ENCODE measurements at regions not wholly inside any gene's neighbourhood (a gene's known extent, or its start where the extent isn't known, plus 50 kb on each side); places are given as distances from the start of the nearest gene placed in this dataset.

DNA sequence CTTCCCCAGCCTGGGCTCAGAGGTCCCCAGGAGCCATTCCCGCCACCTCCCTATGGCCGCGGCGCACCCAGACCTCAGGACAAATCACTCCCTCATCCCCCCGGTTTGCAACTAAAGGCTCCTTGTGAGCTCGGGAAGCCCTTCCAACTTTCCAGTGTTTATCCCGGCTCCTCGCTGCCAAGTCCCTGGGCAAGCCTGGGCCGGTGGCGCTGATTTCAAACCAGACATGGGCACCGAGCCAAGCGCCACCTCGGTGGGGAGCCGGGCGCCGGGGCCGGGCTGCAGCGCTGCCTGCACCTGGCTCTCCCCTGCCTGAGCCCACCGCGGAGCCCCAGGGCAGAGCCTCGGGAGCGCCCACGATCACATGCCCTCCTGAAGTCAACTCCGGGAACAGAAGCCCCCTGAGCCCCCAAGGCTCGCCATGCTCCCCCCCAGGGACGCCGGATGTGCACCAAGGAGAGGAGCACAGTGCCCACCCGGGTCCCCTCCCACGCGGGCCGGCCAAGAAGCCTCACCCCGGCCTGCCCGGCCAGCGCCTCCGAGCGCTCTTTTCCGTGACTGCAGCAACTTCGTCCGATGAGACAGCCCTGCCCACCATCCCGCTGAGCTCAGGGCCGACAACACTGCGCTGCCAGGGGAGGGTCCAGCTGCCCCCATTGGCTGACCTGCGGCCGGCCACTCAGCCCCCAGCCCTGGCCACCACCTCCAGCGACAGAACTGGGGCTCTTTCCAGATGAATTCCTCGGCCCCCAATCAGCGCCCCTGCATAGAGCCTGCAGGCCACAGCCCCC is 50.0 kb downstream of the NCOR2 start:
- no peak for DNase-seq (ENCODE audit: low spot score)

DNA sequence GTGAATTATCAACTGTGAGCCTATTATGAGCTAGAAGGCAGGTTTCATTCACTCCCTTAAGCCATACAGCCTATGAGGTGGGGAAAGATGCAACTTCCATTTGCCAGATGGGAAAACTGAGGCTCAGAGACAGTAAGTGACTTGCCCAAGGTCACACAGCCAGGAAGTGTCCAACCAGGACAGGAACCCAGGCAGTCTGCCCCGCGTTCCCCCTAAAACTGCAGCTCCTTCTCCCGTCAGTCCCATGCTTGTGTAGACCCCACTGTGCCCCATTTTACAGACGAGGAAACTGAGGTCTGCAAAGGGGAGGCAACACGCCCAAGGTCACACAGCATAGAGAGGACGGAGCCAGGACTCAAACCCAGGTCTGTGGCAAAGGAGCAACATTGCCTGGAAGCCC is 50.6 kb downstream of the NCOR2 start:
- no peak for DNase-seq (ENCODE audit: low spot score)

DNA sequence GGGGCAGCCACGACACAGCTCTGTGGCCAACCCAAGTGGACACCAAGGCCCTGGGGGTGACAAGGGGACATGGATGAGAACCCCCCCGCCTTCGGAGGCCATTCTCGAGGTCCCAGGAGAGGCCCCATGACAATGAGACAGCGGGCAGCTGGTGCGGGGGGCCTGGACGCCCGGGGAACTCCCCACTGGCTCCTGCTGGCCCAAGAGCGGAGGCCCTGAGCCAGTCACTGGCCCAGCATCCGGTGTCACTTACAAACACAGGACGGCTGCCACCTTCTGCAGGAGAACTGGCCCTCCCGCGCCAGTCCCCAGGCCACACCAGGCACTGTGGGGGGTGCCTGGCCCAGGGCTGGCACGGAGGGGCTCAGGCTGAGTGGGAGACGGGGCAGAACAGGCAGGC is 51.4 kb downstream of the NCOR2 start:
- DNase-seq (ENCODE audit: low spot score): no peak

DNA sequence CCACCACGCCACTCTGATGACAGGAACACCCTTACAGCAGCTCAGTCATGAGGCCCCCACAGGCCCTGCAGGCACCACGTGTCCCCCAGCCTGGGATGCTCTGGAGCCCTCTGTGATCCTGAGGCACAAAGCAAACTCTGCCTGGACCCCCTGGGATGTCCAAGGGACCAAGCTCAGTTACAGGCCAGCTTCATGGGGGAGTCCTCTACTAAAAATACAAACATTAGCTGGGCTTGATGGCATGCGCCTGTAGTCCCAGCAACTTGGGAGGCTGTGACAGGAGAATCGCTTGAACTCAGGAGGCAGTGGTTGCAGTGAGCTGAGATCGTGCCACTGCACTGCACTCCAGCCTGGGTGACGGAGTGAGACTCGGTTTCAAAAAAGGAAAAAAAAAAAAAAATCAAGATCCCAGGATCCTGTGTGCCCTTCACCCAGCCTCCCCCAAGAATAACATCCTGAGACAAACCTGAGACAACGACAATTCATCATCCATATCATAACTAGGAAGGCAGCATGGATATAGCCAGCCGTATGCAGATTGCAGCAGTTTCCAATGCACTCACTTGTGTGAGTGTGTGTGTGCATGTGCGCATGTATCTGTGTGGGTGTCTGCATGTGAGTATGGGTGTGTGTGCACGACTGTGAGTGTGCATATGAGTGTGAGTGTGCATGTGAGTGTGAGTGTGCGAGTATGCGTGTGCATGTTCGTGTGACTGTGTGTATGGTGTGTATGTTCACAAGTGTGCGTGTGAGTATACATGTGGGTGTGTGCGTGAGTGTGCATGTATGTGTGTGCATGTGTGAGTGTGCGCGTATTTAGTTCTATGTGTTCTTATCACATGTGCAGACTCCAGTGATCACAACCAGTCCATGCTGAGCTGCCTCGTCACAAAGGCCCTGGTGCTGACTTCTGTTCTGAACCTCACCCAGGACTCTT is 52.1 kb downstream of the NCOR2 start:
- no peak for DNase-seq (ENCODE audit: low spot score)

DNA sequence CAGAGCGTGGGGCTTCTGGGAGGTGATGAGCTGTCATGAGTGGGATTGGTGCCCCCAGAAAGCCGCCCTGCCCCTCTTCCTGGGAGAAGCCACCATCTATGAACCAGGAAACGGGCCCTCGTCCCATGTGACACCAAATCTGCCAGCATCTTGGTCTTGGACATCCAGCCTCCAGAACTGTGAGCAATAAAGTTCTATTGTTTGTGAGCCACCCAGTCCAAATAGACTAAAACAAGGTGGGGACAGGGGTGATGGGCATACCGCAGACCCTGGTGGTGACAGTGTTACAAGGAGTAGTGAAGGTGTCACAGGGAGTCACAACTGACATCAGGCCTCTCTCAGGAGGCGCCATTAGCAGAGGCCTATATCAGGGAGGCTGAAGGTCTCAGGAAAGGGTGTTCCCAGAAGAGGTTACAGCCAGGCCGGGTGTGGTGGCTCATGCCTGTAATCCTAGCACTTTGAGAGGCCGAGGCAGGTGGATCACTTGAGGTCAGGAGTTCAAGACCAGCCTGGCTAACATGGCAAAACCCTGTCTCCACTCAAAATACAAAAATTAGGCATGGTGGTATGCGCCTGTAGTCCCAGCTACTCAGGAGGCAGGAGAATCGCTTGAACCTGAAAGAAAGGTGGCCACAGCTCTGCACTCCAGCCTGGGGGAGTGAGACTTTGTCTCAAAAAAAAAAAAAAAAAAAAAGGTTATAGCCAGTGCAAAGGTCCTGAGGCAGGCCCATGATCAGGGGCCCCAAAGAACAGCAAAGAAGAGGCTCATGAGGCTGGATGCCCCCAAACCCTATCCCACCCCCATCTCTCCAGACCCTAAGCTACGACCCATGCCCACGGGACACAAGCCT is 53.0 kb downstream of the NCOR2 start:
- DNase-seq (ENCODE audit: low spot score): no peak

DNA sequence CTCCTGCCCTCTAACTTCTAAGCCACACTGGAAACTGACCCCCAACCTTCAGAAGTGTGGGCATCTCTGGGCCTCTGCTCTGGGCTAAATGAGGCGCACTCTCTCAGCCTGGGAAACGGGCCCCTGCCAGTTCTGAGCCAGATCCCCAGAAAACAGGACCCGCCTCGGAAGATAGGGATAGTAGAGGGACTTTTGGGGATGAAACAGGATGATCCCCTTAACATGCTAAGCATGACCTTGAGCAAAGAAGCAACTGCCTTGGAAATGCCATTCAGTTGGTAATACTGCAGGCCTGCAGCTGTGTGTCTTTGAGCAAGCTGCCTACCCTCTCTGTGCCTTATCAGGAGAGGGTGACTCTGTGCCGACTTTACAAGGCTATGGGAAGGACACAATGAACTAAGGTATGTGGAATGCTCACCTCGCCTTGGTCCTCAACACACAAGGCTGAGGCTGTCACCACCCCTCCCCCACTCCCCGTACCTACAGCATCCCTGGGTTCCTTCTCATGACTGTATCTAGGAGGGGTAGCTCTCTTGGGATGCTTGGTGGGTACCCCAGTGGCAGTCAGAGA is 54.0 kb downstream of the NCOR2 start:
- no peak for DNase-seq (ENCODE audit: low spot score)

DNA sequence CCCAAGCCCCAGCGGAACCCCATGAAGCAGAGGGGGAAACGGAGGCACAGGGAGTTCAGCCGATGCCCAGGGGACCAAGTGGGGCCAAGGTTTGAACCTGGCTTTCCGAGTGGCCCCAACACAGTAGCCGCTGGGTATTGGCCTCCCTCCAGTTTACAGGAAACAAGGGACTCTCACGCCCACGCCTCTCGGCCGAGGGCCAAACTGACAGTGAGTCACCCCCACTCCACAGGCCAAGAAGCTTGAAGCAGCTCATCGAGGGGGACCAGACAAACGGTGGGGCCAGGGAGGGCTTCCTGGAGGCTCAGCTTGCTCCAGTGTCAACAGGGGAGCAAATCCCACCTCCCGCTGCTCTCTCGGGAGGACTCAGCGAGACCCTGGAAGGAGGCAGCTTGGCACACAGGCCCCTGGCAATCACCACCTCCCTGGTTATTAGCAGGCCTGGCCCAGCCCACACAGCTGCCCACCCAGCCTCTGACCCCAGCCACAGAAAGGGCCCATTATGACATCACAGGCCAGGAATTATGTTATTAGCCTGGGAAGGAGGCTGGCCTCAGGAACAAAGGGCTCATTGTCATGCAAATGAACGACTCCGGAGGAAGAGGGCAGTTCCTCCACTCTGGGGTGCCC is 54.6 kb downstream of the NCOR2 start:
- DNase-seq (ENCODE audit: low spot score): no peak

DNA sequence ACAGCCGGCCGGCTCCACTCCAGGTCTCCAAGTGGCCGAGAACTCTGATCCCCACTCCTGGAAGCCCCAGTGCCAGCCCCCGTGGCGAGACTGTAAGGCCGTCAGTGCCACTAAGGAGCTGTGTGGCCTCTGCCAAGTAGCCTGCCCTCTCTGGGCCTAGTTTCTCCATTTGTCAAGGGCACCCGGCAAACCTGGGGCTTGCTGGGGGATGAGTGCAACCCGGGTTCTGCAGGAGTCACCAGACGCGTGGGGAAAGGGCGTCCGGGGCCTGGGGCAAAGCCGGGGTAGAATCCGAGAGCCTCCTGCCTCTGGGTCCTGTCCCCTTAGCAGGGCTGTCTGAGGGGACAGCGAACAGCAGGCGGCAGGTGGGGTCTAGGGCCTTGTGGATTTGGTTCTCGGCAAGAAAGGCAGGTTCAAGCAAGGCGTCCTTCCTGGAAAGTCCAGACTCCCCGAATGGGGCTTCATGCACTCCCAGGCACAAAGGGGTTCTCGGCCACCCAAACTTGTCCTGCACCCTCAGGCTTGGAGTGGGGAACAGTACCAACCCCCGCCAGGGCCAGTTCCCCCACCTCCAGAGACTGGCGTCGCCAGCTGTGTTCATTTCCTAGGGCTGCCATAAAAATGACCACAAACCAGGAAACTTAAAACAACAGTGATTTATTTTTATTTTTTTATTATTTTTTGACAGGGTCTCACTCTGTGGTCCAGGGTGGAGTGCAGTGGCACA is 56.0 kb downstream of the NCOR2 start:
- DNase-seq (ENCODE audit: low spot score): no peak

DNA sequence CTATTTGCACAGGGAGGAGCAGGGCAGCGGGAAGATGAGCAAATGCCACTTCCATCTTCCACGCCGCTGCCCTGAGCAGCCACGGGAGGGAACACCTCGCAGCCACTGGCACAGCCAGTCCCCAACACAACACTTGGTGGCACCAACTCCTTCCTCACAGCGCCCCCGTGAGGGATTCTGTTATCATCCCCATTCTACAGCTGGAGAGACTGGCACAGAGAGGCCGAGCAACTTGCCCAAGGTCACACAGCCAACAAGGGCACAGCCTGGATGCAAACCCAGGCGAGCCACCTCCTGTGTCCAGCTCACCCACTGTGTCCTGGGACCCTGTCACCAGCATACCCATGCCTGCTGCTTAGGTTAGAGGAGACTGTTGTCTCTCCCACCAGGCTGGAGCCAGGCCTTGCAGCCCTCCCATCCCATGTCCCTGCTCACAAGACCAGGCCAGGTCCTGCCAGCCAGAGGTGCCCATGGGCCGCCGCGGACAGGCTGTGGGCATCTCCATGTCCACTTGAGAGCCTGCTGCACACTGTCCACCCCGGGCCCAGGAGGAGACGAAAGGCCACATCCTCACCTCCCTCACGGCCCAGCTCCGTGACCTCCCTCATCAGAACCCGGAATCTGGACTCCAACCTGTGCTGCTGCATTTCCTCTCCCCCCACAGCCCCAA is 57.0 kb downstream of the NCOR2 start:
- DNase-seq (ENCODE audit: low spot score): peak; percentile 13

DNA sequence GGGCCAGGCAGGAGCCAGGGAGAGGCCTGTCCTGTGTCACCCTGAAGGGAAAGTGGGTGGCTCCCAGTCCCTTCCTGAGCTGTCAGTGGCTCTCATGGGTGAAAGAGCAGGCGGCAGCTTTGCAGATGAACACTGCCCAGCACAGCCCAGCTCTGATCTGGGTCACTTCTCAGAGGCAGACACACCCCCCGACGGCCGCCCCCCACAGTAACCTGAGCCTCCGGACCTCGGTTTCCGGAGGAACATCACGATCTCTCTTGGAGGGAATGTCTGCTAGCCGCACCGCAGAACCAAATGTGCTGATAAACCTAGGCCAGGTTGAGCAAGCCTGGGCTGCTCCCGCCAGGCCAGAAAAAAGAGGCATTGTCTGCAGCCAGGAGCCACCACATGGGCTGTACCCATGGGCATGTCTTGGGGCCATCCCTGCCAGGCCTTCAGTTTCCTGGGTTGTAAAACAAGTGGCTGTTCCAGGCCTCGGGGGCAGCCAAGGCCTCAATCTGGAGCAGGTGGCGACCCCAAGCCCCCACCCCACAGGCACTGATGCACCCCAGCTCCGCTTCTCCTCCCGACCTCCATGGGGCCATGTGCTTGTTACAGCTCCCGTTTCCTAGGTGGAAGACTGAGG is 57.6 kb downstream of the NCOR2 start:
- no peak for DNase-seq (ENCODE audit: low spot score)

DNA sequence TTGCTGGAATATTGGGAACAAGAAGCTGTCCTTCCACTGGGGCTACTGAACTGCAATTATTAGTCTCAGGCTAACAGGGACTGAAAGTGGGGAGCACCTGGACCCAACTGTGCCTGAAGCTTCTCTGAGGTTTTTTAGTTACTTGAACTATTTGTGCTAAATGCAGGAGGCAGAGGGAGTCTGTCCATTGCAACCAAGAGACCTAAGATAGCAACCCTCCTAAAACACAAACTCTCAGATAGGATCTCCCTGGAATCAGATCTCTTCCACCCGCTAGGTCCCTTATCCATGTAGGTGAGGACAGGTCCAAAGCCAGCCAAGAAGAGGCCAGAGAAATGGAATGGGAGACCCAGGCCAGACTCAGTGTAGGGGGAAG is 58.1 kb downstream of the NCOR2 start:
- DNase-seq (ENCODE audit: low spot score): no peak

DNA sequence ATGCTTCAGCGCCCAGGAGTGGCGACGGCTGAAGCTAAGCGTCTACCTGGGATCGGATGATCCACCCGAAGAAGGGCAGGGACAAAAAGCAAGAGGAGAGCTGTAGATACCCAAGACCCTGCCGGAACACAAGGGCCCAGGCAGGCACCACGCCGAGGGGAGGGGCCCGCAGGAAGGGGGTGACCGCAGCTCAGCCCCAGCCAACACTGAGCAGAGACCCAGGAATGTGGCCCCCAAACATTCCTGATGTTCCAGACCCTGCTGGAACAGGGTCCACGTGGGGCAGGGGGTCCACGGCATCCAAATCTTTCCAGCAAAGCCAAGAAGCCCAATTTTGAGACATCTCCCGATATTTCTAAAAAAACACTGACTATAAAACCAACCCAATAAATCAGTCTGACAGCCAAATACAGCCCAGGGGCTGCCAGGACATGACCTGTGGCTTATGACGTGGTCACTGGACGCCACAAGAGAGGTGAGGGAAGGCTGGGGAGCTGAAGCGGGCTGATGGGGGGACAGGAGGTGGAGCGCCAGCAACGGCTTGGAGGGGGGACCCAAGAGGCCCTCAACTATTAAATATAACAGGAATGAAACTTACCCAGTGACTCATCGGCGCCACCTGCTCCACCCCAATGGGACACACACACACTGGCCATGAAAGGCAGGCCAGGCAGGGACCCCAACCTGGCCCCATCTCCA is 58.9 kb downstream of the NCOR2 start:
- DNase-seq (ENCODE audit: low spot score): no peak

DNA sequence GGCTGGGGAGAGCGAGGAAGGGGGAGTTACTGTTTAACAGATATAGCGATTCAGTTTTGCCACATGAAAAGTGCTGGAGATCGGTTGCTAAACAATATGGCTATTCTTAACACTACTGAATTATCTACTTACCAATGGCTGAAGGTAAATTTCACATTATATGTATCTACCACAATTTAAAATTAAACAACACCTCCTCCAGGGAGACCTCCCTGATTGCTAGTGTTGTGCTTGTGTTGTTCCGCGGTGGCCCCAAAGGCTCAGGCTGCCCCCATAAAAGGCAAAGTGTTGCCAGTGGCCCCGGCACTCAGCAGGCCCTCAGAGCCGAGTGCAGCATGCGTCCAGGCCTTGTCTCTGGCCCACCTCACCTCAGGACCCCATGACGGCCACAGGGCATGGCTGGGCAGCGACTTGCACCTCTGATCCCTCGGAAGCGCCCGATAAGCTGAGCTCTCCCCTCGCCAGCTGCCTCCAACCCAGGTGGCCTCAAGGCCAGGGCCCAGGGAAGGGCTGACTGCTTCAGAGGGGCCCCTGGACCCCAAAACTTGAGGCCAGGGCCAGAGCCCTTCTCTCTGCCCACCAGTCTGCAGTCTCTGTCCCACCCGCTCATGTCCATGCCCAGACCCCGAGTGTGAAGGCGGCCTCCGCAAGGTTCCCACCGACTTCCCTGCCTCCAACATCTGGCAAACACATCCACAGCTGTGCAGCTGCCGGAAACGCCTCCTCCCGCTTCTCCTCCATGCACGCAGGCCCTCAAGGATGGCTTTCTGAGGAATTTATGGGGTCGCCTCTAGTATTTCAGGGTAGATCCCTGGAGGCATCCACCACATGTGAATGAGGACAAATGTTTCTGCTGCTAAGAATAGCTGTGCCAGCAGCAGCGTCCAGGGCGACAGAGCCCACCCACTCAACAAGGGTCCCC is 60.0 kb downstream of the NCOR2 start:
- DNase-seq (ENCODE audit: low spot score): no peak

DNA sequence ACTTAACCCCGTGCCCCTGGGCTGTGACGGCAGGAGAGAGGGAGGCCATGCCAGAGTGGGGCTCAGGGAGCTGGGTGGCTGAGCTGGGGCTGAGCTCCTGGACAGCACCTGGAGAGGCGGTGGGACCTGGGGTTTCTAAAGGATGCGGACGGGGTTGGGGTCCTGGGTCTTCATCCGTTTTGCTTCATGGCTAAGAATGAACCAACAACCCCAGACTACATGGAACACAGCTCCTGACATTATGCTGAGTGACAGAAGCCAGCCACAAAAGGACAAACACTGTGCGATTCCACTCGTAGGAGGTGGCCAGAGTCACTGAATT is 60.6 kb downstream of the NCOR2 start:
- no peak for DNase-seq (ENCODE audit: low spot score)

DNA sequence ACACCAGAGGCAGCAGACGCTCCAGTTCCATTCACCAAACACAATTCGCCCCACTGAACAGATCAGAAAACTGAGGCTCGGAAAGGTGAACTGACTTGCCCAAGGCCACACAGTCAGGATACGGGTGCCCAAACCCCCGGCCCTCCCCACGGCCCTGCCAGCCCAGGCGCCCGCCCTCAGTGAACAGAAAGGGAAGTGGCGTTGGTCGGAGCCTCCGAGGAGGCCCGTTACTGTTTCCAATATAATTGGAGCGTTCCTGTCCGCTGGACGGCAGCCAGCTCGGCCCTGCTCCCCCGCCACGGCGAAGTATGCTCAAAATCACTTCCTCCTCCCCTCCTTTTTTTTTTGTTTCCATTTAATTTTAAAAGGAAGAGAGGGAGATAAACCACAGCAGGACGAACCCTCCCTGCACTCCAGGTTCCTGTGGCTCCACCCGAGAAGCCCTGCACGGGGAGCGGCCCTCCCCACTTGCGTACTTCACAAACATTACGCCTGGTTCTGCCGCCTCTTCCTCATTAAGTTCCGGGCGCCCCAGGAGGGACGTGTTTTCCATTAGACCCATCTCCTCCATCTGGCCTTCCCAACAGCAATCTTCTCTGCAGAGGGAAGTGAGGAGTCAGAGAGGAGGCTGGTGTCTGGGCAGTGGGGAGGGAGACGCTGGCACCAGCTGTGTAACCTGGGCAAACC is 61.1 kb downstream of the NCOR2 start:
- no peak for DNase-seq (ENCODE audit: low spot score)

DNA sequence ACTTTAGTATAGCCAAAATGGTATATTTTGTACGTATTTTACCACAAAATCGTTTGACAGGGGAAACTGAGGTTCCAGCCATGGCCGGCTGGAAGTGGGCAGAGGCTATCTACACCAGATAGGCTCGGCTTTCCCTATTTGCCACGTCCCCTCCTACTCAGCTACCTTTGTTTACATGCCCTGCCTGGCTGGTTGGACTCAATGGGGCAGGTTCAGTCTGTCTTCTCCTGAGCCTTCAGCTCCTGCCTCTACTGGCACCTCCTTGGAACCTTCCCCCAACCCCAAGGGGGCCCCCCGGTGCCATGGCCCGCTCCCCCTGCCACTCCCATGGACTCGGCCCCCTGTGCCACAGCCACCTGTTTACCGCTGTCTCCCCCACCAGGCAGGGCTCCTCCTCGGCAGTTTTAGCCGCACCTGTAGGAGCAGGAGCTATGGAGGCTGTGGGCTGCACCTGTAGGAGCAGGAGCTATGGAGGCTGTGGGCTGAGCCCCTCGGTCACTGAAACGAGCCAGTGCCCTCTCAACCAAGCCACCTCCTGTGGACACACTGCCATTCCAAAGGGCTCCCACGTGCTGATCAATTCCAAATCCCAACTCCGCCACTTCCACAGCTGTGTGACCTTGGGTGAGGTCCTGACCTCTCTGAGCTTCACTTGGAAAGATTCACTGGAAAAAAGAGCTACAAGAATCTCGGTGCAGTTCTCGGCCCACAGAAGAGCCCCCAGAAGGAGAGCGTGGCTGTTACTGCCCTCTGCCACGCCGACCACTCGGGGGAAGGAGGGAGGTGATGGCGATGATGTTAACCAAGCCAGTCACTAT is 62.2 kb downstream of the NCOR2 start:
- no peak for DNase-seq (ENCODE audit: low spot score)

Measured in hematopoietic multipotent progenitor cell treated with erythropoietin and hydrocortisone succinate and interleukin-3 and kit ligand, for 17 days (in vitro differentiated cells).